Right cardiac atrium (tissue), 5 donors: ENCODE measurements at regions not wholly inside any gene's neighbourhood (a gene's known extent, or its start where the extent isn't known, plus 50 kb on each side); places are given as distances from the start of the nearest gene placed in this dataset.
A peak's percentile ranks its signal among the peaks of the same experiment; 100 is the strongest.

Source experiments
- ATAC-seq, 2 donors: fragments of 200-7000 bp; cut with Tn5 transposase; one replicate each; pipeline versions ENCODE4 v1.8.0 to v1.9.1; 2020; ENCODE audit warnings: moderate library complexity in 2 of 2, mild to moderate bottlenecking in 1 of 2
- DNase-seq, 3 donors: peaks; one replicate each; pipeline ENCODE4 v3.0.0-alpha.2; 2020
- H3K27ac ChIP-seq: one replicate; pipeline ENCODE4 v1.5.1; 2013; ENCODE audit warnings: mild to moderate bottlenecking, low read length, control low read depth, moderate library complexity
- H3K27me3 ChIP-seq: one replicate; pipeline ENCODE4 v1.6.1; 2013; ENCODE audit not compliant: control insufficient read depth, insufficient read depth
- H3K4me1 ChIP-seq: one replicate; pipeline ENCODE4 v1.6.1; 2013; ENCODE audit warnings: low read length; ENCODE audit not compliant: control insufficient read depth, insufficient read depth
- H3K4me3 ChIP-seq: one replicate; pipeline ENCODE4 v1.5.1; 2013; ENCODE audit warnings: low read length, control low read depth
- H3K9me3 ChIP-seq: one replicate; pipeline ENCODE4 v1.6.1; 2013; ENCODE audit warnings: low read length; ENCODE audit not compliant: control insufficient read depth
- WGBS: extraction: QIAGEN DNeasy Blood & Tissue Kit; methylation state at CpG from one replicate; pipeline ENCODE4 v1.1.7; 2013; 5-methylcytosine and 5-hydroxymethylcytosine counted together
- intact Hi-C, 4 donors: fragments of 100-400 bp; cut with DNase I; formaldehyde crosslinking; loops; one replicate each; pipeline versions ENCODE4 v1.11.0 to v1.14.0; 2022 to 2023
- donor health status: healthy with polysubstance abuse.
- donor health status: DM: no; HTN: yes; CAD: no.
- donor health status: DM: no; HTN: no; CAD: no.
- donor health status: DM: no; HTN: yes; CAD: no; lungs with severe emphysema.
- donor health status: DM: yes; HTN: yes; CAD: no.

DNA sequence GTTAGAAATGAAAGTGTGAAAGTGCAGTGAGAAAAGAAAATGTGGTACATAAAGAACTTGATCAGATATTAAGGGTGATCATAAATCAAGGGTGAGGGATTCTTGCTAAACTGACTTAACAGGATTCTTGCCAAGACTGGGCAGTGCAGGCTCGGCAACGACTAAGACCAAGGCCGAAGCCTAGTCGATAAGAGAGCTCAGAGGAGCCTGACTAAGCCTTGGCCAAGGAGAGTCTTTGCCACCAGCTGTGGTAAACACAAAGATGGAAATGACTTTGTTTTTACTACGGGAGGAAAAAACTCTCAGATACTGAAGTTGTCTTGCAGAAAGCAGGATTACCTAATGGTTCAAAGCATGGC is 196.6 kb downstream of the LY86 start:
- H3K27me3 ChIP-seq: no peaks in the 10 kb centered on the region
- no peaks in the 10 kb centered on the region for H3K9me3 ChIP-seq
- no peak for DNase-seq
- H3K4me1 ChIP-seq: peaks cover 3% of the 10 kb centered on the region
- H3K4me3 ChIP-seq: no peak overlapping the region
- intact Hi-C loops: no loop called here
- no peak overlapping the region for H3K27ac ChIP-seq
- ATAC-seq: peak; percentile 58 to 67
- WGBS: 64% methylated on average over 5 of the region's 5 CpGs

GRCh38 chr6:6788394-6789032 is 200.0 kb downstream of the LY86 start:
- no peak overlapping the region for H3K4me3 ChIP-seq
- WGBS: 58% methylated on average over 4 of the region's 4 CpGs
- H3K4me1 ChIP-seq: peaks cover 3% of the 10 kb centered on the region
- no peak overlapping the region for H3K27ac ChIP-seq
- H3K9me3 ChIP-seq: no peaks in the 10 kb centered on the region
- ATAC-seq (peak; percentile 15 to 51), DNase-seq (no peak)
- no peaks in the 10 kb centered on the region for H3K27me3 ChIP-seq
- intact Hi-C loops: no loop called here

DNA sequence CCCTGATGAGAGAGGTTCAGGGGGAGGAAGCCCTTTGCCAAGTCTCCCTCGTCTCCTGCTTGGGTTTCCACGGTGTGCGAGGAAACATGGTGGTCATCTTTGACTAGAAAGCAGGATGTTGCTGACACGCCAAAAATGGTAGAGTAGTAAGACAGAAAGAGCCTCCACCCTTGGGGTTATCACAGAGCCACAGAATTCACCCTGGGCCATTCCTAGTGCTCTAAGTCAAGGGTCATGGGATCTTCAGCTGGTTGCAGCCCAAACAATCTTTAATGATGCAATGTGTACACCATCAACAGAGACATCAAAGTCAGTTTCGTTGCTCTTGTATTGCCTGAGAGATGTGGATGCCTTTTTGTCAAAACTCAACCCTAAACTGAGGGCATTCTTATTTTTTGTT is 201.9 kb downstream of the LY86 start:
- intact Hi-C loops: no loop called here
- ATAC-seq (no peak), DNase-seq (no peak)
- Histone ChIP-seq H3K9me3 (no peaks in the 10 kb centered on the region), H3K4me3 (no peak overlapping the region), H3K4me1 (peaks cover 3% of the 10 kb centered on the region), H3K27me3 (no peaks in the 10 kb centered on the region), H3K27ac (no peak overlapping the region)
- 91% methylated on average over 5 of the region's 5 CpGs for WGBS

DNA sequence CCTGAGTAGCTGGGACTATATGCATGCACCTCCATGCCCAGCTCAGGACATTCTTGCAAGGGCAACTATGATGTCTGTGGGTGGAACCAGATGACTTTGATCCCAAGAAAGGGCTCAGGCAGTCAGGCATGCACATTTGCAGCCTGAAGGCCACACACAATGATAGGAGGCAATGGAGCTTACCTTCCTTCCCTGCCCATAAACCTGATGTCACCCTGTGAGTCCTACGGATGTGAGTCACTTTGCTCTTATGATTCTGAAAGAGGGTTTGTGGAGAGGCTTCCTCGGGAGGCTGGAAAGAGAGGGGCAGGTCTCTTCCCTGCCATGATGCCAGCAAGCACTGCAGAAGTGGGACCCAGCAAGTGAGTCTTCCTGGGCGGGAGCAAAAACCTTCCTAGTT is 202.4 kb downstream of the LY86 start:
- H3K4me1 ChIP-seq: no peaks in the 10 kb centered on the region
- H3K27ac ChIP-seq: no peak overlapping the region
- no peak for DNase-seq
- H3K9me3 ChIP-seq: no peaks in the 10 kb centered on the region
- 93% methylated on average over 3 of the region's 3 CpGs for WGBS
- no peaks in the 10 kb centered on the region for H3K27me3 ChIP-seq
- H3K4me3 ChIP-seq: no peak overlapping the region
- intact Hi-C loops: no loop called here
- ATAC-seq: no peak

- intact Hi-C loops: no loop called here
- 79% methylated on average over 9 of the region's 9 CpGs for WGBS
- DNase-seq (no peak), ATAC-seq (peak in 1 of 2 donors; percentile 29)
- Histone ChIP-seq H3K9me3 (no peaks in the 10 kb centered on the region), H3K4me1 (no peaks in the 10 kb centered on the region), H3K27me3 (no peaks in the 10 kb centered on the region), H3K27ac (no peak overlapping the region), H3K4me3 (no peak overlapping the region)
Measured at GRCh38 chr6:6793388-6794250, 205.1 kb downstream of the LY86 start.

- Histone ChIP-seq H3K27ac (no peak overlapping the region), H3K9me3 (no peaks in the 10 kb centered on the region), H3K27me3 (no peaks in the 10 kb centered on the region), H3K4me3 (no peak overlapping the region), H3K4me1 (no peaks in the 10 kb centered on the region)
- 93% methylated on average over 4 of the region's 4 CpGs for WGBS
- no peak for ATAC-seq
- intact Hi-C loops: no loop called here
- no peak for DNase-seq
Measured at GRCh38 chr6:6795393-6795792, 206.9 kb downstream of the LY86 start.

- no peaks in the 10 kb centered on the region for H3K27me3 ChIP-seq
- H3K4me1 ChIP-seq: no peaks in the 10 kb centered on the region
- no peak overlapping the region for H3K4me3 ChIP-seq
- no peaks in the 10 kb centered on the region for H3K9me3 ChIP-seq
- DNase-seq (no peak), ATAC-seq (no peak)
- no peak overlapping the region for H3K27ac ChIP-seq
- WGBS: 93% methylated on average over 11 of the region's 11 CpGs
- intact Hi-C loops: no loop called here
Measured at GRCh38 chr6:6796818-6797217, 208.3 kb downstream of the LY86 start.

GRCh38 chr6:6798448-6798860 is 209.9 kb downstream of the LY86 start:
- no peaks in the 10 kb centered on the region for H3K4me1 ChIP-seq
- DNase-seq (no peak), ATAC-seq (no peak)
- 72% methylated on average over 5 of the region's 5 CpGs for WGBS
- no peak overlapping the region for H3K27ac ChIP-seq
- no peaks in the 10 kb centered on the region for H3K9me3 ChIP-seq
- H3K4me3 ChIP-seq: no peak overlapping the region
- intact Hi-C loops: no loop called here
- no peaks in the 10 kb centered on the region for H3K27me3 ChIP-seq

- intact Hi-C loops: no loop called here
- no peaks in the 10 kb centered on the region for H3K4me1 ChIP-seq
- H3K9me3 ChIP-seq: no peaks in the 10 kb centered on the region
- H3K27ac ChIP-seq: no peak overlapping the region
- H3K4me3 ChIP-seq: no peak overlapping the region
- no peaks in the 10 kb centered on the region for H3K27me3 ChIP-seq
- 91% methylated on average over 6 of the region's 6 CpGs for WGBS
- DNase-seq (no peak), ATAC-seq (no peak)
Measured at GRCh38 chr6:6801005-6801335, 212.4 kb downstream of the LY86 start.

GRCh38 chr6:6801635-6802218 is 213.2 kb downstream of the LY86 start:
- ATAC-seq (no peak), DNase-seq (no peak)
- 87% methylated on average over 9 of the region's 9 CpGs for WGBS

GRCh38 chr6:6803180-6803977 is 214.9 kb downstream of the LY86 start:
- Histone ChIP-seq H3K27ac (no peak overlapping the region), H3K4me3 (no peak overlapping the region), H3K27me3 (no peaks in the 10 kb centered on the region), H3K4me1 (peaks cover 4% of the 10 kb centered on the region), H3K9me3 (no peaks in the 10 kb centered on the region)
- DNase-seq: peak in 1 of 3 donors; percentile 54
- no peak for ATAC-seq
- WGBS: 84% methylated on average over 18 of the region's 18 CpGs
- intact Hi-C loops: no loop called here

More at GRCh38 chr6:6801635-6802218, 213.2 kb downstream of the LY86 start:
- Histone ChIP-seq H3K9me3 (no peaks in the 10 kb centered on the region), H3K27ac (no peak overlapping the region), H3K4me1 (peaks cover 2% of the 10 kb centered on the region), H3K4me3 (no peak overlapping the region), H3K27me3 (no peaks in the 10 kb centered on the region)
- intact Hi-C loops: no loop called here
